Forelimb muscle (tissue), 1 donor: ENCODE measurements at regions not wholly inside any gene's neighbourhood (a gene's known extent, or its start where the extent isn't known, plus 50 kb on each side); places are given as distances from the start of the nearest gene placed in this dataset.
"Not testable (repeated sequence)": the region's sequence is repeated elsewhere in the genome, so short reads cannot be mapped to it uniquely, and the experiment has no call there.

Experiments used
- DNase-seq: peaks from one replicate; pipeline ENCODE4 v3.0.0-alpha.2; 2013; ENCODE audit warnings: low read depth

DNA sequence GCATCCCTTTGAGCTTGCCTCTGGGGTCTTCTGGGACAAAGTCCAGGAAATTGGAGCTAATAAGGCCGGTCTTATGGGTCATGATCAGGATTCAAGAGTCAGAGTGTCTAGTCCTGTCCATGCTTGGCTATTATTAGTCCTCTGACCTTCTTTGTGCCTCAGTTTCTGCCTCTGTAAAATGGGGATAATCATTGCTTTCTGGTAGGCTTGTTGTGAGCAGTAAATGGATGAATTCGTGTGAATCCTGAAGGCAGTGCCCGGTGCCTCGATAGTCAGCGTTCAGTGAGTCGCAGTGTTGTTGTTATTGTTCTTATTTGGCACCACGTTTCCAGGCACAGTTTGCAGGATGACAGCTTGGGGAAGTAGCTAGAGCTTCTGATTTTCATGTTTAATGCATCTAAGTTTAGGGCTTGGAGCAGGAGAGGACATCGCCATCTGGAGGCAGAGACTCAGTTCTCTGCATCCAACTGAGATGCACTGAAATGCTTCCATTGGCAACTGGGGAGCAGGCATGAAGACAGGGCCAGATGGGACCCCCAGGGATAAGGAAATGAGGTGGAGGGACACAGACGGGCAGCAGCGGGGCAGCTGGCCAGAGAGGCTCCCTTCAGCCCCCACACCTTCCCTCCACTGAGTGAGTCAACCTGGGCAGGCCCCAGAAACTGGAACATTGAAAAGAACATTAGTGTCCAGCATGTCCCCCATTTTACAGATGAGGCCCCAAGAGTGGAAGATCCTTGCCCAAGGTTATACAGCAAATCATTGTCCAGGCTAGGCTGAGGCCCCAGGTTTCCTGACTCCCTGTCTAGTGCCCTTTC is 160.3 kb downstream of the PTPRU start:
- no peak for DNase-seq

DNA sequence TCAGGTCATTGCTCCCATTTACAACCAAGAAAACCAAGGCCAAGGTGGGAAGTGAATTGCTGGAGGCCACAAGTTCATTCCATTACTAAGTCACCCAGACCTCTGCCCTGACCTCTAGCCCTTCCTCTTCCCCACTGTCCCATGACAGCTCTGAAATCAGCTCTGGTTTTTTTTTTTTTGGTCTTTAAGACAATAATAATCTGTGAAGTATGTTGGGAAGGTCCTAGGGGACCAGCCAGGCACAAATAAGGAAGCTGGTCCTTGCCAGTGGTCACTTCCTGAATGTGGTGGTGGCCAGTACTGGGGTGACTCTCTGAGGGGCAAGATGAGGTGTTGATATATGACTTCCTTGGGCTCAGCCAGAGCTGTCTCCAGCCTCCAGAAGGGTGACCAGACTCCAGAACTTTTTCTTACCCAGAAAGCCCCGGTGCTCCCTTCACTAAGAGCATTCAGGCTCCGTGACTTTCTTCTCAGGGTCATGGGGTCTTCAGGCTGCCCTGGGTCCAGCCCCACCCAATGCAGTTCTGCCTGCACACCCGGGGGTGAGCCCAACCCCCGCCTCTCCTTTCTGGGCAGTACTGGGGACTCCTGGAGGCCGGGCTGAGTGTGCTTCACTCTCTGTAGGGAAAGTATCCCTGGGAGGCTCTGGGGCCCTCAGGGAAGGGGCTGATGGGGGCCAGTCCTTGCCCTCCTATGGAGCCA is 159.6 kb downstream of the PTPRU start:
- DNase-seq = no peak

DNA sequence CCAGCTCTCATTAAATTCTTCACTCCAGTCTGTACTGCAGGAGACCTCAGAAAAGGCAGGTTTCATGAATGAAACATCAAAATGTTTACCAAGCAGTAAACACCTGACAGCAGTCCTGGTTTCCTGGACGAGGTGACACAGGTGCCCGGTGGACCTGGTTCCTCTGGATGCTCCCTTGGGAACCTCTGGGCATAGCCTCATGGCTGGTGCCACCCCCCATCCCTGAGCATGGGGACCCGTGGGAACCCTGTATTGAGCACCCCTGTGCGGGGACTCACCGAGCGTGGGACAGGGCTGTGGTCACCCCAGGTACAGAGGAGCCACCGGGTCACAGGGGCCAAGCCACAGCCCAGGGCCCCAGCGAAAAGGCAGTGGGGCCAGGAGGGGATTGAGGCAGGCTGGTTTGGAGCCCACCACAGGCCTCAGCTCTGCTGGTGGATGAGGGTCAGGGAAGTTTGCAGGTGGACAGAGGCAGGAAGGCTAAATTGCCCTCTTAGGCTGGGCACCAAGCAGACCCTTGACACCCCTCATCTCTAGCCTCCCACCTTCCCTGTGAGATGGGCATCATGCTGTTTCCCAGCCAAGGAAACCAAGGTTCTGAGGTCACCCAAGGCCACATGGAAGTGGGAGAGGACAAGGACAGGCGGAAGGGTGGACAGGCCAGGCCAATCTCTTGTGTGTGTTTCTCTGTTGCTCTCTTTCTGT is 158.4 kb downstream of the PTPRU start:
- DNase-seq = no peak

DNA sequence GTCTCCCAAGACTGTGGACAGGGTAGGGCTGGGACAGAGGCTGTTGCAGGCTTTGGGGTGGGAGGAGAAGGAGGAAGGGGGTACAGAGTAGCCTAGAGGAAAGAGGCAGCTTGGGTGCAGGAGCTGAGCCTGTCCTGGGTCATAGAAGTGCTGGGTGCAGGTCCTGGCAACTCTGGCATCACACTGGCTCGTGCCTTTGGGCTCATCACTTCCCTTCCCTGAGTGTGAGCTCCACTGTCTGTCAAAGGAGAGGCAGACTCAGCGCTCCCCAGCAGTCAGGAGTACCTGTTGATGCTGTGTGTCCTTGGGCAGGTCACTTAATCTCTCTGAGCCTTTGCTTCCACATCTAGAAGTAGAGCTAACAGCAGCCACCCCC is 157.1 kb downstream of the PTPRU start:
- no peak for DNase-seq

DNA sequence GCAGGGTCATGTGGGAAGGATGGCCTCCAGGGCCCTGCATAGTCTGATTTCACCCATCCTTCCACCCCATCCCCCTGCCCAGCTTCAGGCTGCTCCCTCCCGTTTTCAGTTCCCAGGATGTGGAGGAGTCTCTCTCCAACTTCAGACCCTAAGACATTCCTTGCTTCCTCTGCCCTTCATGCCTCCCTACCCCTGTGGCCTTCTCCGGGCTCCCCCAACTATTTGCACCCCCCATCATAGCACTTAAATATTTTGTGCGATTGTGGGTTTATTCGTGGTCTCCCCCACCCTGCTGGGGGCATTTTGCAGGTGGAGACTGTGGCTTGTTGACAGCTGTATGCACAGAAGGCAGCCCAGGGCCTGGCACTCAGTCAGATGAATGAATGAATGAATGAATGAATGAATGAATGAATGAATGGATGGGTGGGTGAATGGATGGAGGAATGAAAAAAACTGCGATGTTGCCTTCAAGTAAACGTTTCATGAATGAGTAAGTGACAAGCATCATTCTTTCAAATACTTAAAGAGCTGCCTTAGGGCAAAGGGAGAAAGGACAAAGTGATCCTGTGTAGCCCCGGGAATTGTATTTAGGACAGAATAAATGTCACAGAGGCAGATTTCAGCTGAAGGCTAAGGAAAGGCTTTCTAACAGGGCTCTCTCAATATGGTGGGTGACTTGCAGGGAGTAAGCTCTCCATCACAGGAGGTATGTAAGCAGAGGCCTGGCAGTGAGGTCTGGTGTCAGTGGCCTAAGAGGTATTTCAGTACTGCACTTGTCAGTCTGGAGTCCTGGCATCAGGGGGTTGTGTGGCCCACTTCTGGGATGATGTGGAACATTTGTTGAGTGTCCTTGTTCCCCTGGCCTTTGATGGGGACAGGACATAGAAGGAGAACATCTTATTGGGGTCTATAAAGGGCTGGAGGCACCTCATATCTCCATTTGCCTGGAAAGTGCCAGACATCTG is 156.4 kb downstream of the PTPRU start:
- DNase-seq = no peak

DNA sequence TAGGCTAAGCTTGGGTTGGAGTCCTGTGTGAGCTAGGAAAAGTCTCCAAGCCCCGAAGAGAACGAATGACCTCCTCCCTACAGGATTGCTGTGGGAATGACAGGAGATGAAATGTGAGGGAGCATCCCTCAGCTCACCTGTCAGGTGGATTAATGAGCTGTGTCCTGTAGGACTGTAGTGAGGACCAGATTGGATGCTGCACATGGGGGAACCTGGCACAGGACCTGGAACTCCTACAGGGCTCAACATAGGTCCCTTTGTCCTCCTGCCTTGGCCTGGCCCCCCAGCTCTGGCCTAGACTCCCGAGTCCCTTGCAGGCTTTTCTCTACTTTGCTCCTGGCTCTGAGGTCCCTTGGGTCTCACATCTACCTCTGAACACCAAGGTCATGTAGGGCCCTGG is 155.7 kb downstream of the PTPRU start:
- DNase-seq = no peak

DNA sequence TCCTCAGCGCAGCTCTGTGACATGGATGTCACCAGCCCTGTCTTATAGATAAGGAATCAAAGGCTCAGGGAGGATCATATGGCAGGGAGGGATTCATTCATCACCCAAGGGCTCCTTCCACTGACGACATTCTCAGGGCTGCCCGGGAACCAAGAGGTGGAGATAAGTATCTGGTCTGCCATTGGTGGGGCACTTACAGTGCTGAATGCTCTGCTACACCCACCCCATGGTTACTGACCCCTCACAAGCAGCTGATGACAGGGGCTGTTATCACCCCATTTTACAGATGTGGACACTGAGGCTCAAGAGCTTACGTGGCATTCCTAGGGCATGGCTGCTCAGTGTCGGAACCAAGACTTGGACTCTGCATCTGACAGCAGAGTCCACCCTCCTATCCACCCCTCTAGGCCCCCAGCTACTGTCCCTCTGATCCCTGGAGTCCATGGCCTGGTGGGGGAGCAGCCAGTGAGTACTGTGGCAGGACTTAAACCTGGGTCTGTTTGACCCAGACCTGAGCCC is 155.1 kb downstream of the PTPRU start:
- no peak for DNase-seq

DNA sequence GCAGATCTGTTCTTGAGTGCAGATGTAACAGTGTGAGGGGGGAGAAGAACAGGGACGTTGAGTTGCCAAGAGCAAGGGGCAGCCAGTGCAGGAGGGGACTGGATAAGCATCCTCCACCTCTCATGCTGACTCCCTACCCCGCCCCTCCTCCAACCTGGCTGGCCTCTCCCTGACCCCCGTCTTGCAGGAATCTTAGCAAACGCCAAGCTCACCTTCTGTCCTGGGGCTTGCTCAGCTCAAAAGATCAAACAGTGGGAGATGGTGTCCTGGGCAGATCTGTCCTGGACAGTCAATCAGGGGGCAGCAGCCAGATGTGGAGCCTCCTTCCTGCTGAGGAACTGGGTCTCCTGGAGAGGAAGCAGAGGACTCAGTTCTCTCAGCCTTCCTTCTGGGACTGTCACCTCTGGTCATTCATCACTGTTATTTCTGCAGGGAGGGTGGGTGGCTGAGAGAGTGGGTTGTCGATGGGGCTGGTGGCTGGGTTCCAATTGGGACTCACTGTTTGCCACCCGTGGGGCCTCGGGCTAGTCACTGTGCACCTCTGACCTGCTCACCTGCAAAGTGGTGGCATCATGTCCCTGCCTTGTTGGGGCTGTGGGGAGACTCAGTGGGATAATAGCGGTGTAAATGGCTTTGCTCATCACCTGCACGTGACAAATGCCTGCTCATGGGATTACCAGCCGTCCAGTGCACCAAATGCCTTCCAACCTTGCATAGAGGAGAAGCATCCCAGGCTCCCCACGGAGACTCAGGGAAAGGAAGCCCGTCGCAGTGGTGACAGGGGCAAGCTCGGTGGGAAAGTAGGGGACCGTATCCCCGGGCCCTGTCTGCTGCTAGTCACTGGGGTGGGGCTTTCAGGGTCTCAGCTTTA is 154.4 kb downstream of the PTPRU start:
- no peak for DNase-seq

DNA sequence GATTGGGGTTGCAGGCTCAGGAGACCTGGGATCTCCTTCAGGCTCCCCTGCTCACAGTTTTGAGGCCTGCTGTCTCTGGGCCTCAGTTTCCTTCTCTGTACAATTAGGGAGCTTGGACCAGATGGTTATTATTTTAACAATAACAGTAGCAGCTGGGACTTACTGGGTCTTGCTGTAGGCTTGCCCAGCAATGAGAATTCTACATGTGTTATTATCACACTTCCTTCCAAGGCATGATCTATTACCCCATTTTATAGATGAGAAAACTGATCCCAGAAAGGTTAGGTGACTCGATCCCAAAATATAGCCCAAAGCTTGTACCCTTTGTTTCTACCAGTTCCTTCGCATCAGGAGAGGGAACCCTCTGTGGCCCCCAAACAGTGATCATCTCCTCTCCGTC is 153.8 kb downstream of the PTPRU start:
- DNase-seq = no peak

DNA sequence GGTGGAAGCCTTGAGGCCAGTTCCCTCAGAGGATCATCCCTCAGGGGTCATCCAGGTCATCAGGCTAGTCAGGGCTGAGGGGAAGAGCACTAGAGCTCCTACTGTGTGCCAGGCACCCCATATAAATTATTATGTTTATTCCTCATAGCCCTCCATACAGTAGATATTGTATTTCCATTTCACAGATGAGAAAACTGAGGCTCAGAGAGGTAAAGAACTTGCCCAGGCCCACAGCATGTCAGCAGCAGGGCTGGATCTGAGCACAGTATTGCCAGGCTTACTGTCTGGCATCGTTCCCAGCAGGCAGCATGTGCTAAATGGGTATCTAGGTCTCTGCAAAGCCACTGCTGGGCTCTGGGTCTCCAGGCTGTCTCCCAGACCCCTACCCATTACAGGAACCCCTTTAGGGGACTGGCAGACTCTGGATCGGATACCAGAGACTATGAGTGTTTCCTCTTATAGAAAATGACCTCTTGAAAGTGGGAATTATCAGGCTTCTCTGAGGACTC is 153.3 kb downstream of the PTPRU start:
- no peak for DNase-seq

DNA sequence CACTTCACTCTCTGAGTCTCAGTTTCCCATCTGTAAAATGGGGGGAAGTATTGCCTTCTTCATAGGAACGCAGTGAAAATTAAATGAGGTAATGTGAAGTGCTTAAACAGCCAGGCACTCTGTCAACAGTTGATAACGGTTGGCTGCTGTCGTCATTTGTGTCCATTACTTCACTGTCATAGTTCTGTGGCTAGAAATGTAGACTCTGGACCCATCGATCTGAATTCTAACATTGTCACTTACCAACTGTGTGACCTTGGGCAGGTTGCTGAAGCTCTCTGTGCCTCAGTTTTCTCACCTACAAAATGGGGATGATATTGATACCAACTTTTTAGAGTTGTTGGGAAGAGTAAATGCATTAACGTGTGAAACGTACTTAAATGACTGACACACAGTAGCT is 152.6 kb downstream of the PTPRU start:
- DNase-seq = no peak

DNA sequence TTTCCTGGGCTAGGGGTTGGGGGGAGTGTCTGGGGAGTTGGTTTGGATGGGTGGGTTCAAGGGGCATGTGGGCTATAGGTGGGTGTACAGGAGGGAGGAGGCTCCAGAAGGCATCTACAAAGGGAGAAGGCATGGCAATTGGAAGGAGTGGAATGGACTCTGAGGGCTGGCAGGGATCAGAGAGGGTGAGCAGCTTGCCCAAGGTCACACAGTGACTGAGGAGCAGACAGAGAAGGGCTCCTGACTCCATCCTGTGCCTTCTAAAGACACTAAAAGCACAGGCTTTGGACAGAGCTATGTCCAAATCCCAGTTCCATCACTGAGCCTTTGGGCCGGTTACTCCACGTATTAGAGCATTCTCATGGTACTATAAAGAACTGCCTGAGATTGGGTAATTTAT is 151.8 kb downstream of the PTPRU start:
- DNase-seq = no peak

DNA sequence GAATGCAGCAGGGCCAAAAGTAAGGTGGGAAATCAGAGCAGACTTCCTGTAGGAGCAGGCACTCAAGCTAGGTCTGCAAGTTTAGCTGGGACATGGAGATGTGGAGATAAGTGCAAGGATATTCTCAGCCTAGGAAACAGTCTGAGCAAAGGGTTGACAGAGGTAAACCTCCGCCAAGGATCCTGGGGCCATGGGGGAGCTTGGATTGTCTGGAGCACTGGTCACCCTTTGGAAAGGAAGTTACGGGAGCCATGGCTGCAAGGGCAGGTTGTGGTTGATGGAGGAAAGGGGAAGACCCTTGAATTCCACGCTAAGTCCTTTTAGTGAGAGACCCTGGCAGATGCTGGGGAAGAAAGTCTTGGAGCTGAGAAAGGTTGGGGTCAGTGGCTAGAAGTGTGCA is 150.9 kb downstream of the PTPRU start:
- no peak for DNase-seq

DNA sequence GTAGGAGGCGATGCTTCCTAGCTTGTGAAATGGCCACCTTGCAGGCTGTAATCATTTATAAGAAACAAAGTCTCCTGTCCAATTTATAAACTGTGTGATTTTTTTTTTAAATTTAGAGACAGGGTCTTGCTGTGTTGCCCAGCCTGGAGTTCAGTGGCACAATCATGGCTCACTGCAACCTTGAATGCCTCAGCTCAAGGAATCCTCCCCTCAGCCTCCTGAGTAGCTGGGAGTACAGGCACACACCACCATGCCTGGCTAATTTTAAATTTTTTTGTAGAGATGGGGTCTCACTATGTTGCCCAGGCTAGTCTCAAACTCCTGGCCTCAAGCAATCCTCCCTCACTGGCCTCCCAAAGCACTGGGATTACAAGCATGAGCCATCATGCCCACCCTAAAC is 150.1 kb downstream of the PTPRU start:
- not testable (repeated sequence) for DNase-seq

DNA sequence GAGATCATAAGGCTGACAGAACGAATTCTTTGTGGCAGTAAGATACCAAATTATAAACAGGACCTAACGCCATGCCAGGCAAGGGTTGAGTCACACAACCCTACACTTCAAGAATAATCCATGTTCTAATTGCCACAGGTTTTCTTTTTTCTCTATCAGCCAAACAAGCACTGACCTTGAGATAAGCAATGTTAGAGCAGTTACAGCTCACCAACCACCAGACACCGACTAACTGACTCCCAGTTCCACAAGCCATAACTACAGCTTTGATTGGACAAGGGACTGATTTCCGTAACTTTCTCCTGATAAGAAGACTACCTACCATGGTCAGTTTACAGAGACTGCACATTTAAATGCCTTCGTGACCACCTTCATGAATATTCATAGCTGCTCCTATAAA is 149.6 kb downstream of the PTPRU start:
- no peak for DNase-seq

DNA sequence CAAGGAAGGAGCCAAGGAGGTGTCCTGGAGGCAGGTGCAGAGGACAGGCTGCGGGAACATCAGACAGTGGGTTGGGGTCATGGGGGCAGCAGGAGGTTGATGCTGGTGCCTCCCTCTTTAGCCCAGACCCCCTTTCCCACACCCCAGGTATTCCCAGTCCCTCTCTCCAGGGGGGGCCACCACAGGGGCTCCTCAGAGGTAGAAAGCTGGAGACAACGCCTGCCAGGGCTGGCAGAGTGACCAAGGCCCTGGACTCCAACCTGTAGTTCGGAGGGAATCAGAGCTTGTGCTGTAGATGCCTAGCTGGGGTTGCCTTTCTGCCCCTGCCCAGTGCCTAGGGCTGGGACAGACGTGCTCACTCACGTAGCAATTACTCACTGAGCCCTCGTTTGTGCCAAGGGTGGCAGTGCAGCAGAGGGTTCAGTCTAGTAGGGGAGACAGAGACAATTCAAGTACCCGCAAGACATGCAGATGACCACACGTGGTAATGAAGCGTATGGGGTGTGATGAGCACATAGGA is 148.2 kb downstream of the PTPRU start:
- DNase-seq = no peak

DNA sequence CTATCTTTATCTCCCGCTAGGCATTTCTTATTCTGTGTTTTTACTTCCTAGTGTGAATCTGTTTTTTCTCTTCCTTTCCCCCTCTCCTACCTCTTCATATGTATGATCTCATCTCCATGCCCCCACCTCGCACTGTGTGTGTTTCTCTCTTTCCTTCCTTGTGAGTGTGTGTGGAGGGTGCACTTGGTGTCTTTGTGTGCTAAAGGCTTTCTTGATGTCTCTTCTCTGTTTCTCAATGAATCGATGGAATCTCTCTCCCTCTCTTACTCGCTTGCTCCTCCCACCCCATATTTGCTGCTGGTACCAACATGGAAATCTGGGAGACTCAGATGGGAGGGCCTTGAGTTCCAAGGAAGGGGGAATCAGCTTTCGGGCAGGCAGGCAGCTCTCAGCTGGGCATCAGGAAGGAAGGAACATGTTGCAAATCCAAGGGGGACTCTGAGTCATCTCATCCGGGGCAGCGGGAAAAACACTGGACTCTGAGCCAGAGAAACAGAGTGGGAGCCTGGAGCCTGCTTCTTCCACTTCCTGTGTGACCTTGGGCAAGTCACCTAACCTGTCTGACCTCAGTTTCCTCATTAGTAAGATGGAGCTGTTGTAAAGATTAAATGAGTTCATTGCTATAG is 147.5 kb downstream of the PTPRU start:
- no peak for DNase-seq

DNA sequence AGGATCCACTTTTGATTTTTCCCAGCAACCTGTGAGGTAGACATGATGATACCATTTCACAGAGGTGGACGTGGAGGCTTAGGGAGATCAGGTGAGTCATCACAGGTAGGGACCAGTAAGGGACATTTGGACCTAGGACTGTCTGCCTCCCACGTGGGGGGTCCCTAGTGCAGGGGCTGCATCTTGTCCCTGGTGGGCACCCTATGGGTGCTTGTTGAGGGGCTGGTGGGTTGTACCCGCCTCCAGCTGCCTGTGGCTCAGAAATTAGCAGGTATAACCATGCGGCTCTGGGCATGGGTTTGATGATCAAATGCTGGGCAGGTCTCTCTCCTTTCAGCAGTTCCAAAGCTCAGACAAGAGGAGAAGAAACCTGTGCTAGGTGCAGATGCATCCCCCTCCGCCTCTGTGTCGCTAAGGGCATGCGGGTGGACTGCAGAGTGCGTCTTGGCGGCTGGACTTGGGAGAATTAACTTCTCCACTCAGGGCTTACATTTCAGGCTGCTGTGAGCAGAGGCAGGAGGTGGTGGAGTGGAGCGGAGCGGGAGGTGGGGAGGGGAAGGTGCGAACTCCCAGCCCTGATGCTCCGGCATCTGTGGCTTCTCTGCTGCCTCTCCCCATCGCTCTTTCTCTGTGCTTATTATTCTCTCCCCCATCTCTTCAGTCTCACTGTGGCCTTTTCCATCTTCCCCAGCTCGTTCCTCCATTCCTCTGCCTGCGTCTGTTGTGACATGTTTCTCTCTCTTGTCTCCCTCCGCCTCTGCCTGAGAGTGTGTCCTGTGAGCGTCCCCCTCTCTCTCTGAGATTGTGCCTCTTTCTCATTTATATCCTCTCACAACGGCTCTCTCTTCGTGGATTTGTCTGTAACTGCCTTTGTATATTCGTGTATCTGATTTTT is 146.8 kb downstream of the PTPRU start:
- no peak for DNase-seq
